Esophagus (tissue), 2 donors: ENCODE measurements at regions not wholly inside any gene's neighbourhood (a gene's known extent, or its start where the extent isn't known, plus 50 kb on each side); places are given as distances from the start of the nearest gene placed in this dataset.

ENCODE experiments used
- H3K27ac ChIP-seq, 2 donors: one replicate each; pipeline ENCODE4 v1.5.1; 2013; ENCODE audit warnings: low read depth in 2 of 2, mild to moderate bottlenecking in 2 of 2, inconsistent platforms in 1 of 2, low read length in 1 of 2, moderate library complexity in 1 of 2
- H3K27me3 ChIP-seq, 2 donors: one replicate each; pipeline ENCODE4 v1.6.1; 2013; ENCODE audit warnings: low read length in 2 of 2, control low read depth in 1 of 2, mild to moderate bottlenecking in 1 of 2; ENCODE audit not compliant: insufficient read depth in 2 of 2, control insufficient read depth in 1 of 2
- H3K36me3 ChIP-seq, 2 donors: one replicate each; pipeline ENCODE4 v1.6.1; 2013; ENCODE audit warnings: low read length in 1 of 2; ENCODE audit not compliant: control insufficient read depth in 2 of 2, insufficient read depth in 2 of 2
- H3K4me1 ChIP-seq, 2 donors: one replicate each; pipeline ENCODE4 v1.6.1; 2013; ENCODE audit warnings: low read length in 1 of 2; ENCODE audit not compliant: control insufficient read depth in 2 of 2, insufficient read depth in 2 of 2
- H3K4me3 ChIP-seq, 2 donors: one replicate each; pipeline ENCODE4 v1.5.1; 2013; ENCODE audit warnings: low read length in 2 of 2, mild to moderate bottlenecking in 2 of 2, low read depth in 1 of 2, moderate library complexity in 1 of 2
- H3K9me3 ChIP-seq, 2 donors: one replicate each; pipeline ENCODE4 v1.6.1; 2013; ENCODE audit warnings: mild to moderate bottlenecking in 2 of 2, low read depth in 1 of 2, low read length in 1 of 2, moderate library complexity in 1 of 2; ENCODE audit not compliant: control insufficient read depth in 2 of 2, insufficient read depth in 1 of 2
- WGBS, 2 donors: extraction: QIAGEN DNeasy Blood & Tissue Kit; methylation state at CpG; one replicate each; pipeline ENCODE4 v1.1.7; 2013; 5-methylcytosine and 5-hydroxymethylcytosine counted together
- donor health status: healthy with polysubstance abuse.
- donor health status: Bipolar disorder and iron deficiency.

- Histone ChIP-seq H3K36me3 (no peaks in the 10 kb centered on the region), H3K4me3 (no peak overlapping the region), H3K27me3 (peaks cover 0 to 4% of the 10 kb centered on the region in 2 donors), H3K9me3 (no peaks in the 10 kb centered on the region), H3K27ac (no peak overlapping the region), H3K4me1 (peaks cover 0 to 5% of the 10 kb centered on the region in 2 donors)
- 84 to 92% methylated on average over 16 of the region's 16 CpGs for WGBS, 2 donors
Measured at GRCh38 chr10:131747251-131747650, 153.6 kb upstream of the PPP2R2D start.

GRCh38 chr10:131747791-131748190 is 153.0 kb upstream of the PPP2R2D start:
- H3K36me3 ChIP-seq: no peaks in the 10 kb centered on the region
- no peak overlapping the region for H3K4me3 ChIP-seq
- 89 to 90% methylated on average over 11 of the region's 11 CpGs for WGBS, 2 donors
- no peaks in the 10 kb centered on the region for H3K9me3 ChIP-seq
- peaks cover 0 to 4% of the 10 kb centered on the region in 2 donors for H3K27me3 ChIP-seq
- H3K27ac ChIP-seq: no peak overlapping the region
- peaks cover 0 to 5% of the 10 kb centered on the region in 2 donors for H3K4me1 ChIP-seq

- WGBS, 2 donors: 84 to 88% methylated on average over 9 of the region's 9 CpGs
- peaks cover 0 to 4% of the 10 kb centered on the region in 2 donors for H3K27me3 ChIP-seq
Measured at GRCh38 chr10:131748191-131748590, 152.6 kb upstream of the PPP2R2D start.

GRCh38 chr10:131748831-131749766 is 151.7 kb upstream of the PPP2R2D start:
- 42 to 53% methylated on average over 39 to 40 of the region's 40 CpGs for WGBS, 2 donors
- Histone ChIP-seq H3K4me1 (no peaks in the 10 kb centered on the region), H3K4me3 (no peak overlapping the region), H3K27ac (no peak overlapping the region), H3K36me3 (no peaks in the 10 kb centered on the region), H3K9me3 (no peaks in the 10 kb centered on the region), H3K27me3 (no peaks in the 10 kb centered on the region)

More at GRCh38 chr10:131748191-131748590, 152.6 kb upstream of the PPP2R2D start:
- no peak overlapping the region for H3K27ac ChIP-seq
- no peaks in the 10 kb centered on the region for H3K36me3 ChIP-seq
- H3K4me3 ChIP-seq: no peak overlapping the region
- no peaks in the 10 kb centered on the region for H3K9me3 ChIP-seq
- peaks cover 0 to 5% of the 10 kb centered on the region in 2 donors for H3K4me1 ChIP-seq

- WGBS, 2 donors: 84% methylated on average over 8 of the region's 8 CpGs
- Histone ChIP-seq H3K27ac (no peak overlapping the region), H3K4me1 (no peaks in the 10 kb centered on the region), H3K4me3 (no peak overlapping the region), H3K27me3 (no peaks in the 10 kb centered on the region), H3K36me3 (no peaks in the 10 kb centered on the region), H3K9me3 (no peaks in the 10 kb centered on the region)
Measured at GRCh38 chr10:131749767-131750142, 151.1 kb upstream of the PPP2R2D start.

GRCh38 chr10:131750171-131750895 is 150.5 kb upstream of the PPP2R2D start:
- 76 to 78% methylated on average over 22 of the region's 22 CpGs for WGBS, 2 donors
- no peaks in the 10 kb centered on the region for H3K27me3 ChIP-seq

GRCh38 chr10:131750973-131751826 is 149.6 kb upstream of the PPP2R2D start:
- 61 to 75% methylated on average over 17 of the region's 17 CpGs for WGBS, 2 donors
- H3K4me1 ChIP-seq: no peaks in the 10 kb centered on the region
- H3K36me3 ChIP-seq: no peaks in the 10 kb centered on the region
- H3K27me3 ChIP-seq: no peaks in the 10 kb centered on the region
- no peak overlapping the region for H3K27ac ChIP-seq
- no peak overlapping the region for H3K4me3 ChIP-seq
- no peaks in the 10 kb centered on the region for H3K9me3 ChIP-seq

More at GRCh38 chr10:131750171-131750895, 150.5 kb upstream of the PPP2R2D start:
- H3K4me1 ChIP-seq: no peaks in the 10 kb centered on the region
- H3K4me3 ChIP-seq: no peak overlapping the region
- no peaks in the 10 kb centered on the region for H3K9me3 ChIP-seq
- no peaks in the 10 kb centered on the region for H3K36me3 ChIP-seq
- H3K27ac ChIP-seq: no peak overlapping the region

- H3K4me3 ChIP-seq: no peak overlapping the region
- WGBS, 2 donors: 69 to 73% methylated on average over 24 of the region's 24 CpGs
- H3K9me3 ChIP-seq: no peaks in the 10 kb centered on the region
- H3K27ac ChIP-seq: no peak overlapping the region
- no peaks in the 10 kb centered on the region for H3K27me3 ChIP-seq
- no peaks in the 10 kb centered on the region for H3K4me1 ChIP-seq
- no peaks in the 10 kb centered on the region for H3K36me3 ChIP-seq
Measured at GRCh38 chr10:131751827-131752775, 148.7 kb upstream of the PPP2R2D start.
